ENCODE measurements at regions not wholly inside any gene's neighbourhood (a gene's known extent, or its start where the extent isn't known, plus 50 kb on each side); places are given as distances from the start of the nearest gene placed in this dataset.
"Not testable (repeated sequence)": the region's sequence is repeated elsewhere in the genome, so short reads cannot be mapped to it uniquely, and the experiment has no call there.

DNA sequence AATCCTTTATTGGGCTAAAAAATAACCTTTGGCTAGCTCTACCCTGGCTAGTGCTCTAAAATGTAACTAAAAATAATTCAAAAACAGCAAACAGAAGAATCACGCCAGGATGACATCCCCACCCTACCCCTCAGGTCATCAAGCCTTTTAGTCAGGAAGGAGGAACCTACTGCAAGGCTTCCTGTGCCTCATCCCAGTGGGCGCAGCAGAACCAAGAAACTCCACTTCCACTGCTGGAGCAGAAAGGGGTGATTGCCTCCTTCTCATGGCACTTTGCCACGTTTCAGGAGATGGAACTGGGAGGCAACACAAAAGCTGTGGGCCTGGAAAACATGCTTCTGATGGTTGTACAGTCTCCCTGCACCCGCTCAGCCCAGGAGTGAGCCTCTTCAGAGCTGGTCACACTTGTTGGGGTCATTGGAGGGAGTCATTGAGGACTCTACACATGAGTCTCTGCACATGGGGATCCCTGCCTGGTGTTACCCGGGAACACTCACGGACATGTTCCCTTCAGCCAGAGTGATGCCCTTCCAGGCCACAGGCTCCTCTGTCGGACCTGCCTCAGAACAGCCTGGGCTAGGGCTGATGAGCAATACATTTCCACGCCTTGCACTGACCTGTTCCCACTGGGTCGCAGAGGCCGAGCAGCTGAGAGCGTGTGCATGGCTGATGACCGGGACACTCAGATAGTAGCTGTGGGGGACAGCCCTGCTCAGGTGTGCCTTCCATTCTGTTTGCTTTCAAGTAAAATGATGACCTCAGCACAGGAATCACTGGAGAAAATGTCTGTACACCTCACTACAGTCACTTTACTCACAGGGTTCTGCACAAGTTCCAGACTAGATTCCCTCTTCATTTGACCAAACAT lies 355.3 kb downstream of the FGFR2 start:
- no peak for DNase-seq

DNA sequence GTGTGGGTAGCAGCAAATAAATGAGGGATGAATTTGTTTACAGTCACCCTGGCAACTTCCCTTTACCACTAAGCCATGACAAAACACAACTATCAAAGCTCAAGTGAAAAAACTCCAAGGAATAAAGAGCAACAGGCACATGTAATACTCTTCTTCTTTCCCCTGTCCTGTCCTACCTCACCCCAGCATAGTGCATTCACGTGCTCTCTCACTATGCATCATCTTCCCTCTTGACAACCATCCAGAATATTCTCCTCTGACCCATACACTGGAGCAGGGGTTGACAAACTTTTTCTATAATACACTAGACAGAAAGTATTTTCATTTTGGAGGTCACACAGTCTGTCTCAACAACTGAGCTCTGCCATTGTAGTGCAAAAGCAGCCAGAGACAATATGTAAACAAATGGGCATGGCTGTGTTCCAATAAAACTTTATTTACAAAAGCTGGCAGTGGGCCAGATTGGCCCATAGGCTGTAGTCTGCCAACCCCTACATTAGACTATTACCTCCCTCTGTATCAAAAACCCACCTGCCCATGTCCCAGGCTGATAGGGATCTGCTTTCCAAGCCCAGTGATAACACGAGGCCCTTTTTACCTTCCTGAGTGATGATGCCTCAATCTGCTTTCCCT lies 354.5 kb downstream of the FGFR2 start:
- DNase-seq: no peak

GRCh38 chr10:121244818-121245217 lies 353.4 kb downstream of the FGFR2 start:
- no peak for DNase-seq

GRCh38 chr10:121245754-121246153 lies 352.5 kb downstream of the FGFR2 start:
- DNase-seq: no peak

GRCh38 chr10:121248266-121248665 lies 350.0 kb downstream of the FGFR2 start:
- peak; percentile 21 for DNase-seq

- no peak for DNase-seq
Measured at GRCh38 chr10:121250995-121251764, 347.1 kb downstream of the FGFR2 start.

- DNase-seq: no peak
Measured at GRCh38 chr10:121252756-121253155, 345.5 kb downstream of the FGFR2 start.

DNA sequence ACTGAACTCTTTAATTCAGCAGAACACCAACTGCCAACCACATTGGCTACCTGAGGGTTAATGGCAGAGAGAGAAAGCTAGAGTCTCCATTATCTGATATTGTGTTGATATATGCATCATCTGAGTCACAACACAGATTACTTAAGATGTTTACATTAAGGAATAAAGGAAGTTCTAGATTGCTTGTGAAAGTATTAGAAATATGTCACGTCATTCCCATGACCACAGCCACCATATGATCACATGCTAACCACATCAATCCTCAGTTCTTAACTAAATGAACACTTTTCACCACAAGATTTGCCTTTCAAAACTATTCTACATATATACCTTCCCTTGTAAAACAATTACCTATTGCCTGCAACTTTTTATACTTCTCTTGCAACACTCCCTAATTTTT lies 337.9 kb downstream of the FGFR2 start:
- DNase-seq: no peak

GRCh38 chr10:121261665-121262064 lies 336.6 kb downstream of the FGFR2 start:
- no peak for DNase-seq

DNA sequence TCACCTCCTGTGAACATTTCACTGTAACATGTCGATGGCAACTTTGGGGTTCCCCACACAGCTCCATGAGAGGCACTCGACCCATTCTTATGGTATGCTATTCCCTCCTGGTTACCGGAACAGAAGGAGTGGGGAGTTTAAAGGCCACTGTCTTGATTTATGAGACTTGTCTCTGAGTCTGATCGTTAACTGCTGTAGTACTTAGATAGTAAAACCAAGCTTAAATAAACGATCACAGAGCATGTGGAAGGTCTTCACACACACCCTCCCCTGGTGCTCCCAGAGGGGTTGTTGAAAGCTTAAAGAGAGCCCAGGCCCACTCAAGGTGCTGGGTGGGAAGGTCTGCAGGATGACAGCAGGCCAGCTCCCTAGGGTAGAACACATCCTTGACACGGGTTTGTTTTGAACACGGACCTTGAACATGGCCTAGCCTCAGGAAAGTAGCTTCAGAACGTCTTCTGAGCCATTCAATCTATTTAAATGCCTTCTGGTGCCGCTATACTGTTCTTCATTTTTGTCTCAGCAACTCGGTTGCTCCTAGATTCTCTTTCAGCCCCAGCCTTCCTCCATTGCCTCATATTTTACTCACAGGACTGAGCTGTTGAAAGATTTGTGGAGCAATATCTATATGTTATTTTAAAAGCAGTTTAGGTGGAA lies 335.3 kb downstream of the FGFR2 start:
- DNase-seq: no peak

- no peak for DNase-seq
Measured at GRCh38 chr10:121263431-121263783, 334.8 kb downstream of the FGFR2 start.

DNA sequence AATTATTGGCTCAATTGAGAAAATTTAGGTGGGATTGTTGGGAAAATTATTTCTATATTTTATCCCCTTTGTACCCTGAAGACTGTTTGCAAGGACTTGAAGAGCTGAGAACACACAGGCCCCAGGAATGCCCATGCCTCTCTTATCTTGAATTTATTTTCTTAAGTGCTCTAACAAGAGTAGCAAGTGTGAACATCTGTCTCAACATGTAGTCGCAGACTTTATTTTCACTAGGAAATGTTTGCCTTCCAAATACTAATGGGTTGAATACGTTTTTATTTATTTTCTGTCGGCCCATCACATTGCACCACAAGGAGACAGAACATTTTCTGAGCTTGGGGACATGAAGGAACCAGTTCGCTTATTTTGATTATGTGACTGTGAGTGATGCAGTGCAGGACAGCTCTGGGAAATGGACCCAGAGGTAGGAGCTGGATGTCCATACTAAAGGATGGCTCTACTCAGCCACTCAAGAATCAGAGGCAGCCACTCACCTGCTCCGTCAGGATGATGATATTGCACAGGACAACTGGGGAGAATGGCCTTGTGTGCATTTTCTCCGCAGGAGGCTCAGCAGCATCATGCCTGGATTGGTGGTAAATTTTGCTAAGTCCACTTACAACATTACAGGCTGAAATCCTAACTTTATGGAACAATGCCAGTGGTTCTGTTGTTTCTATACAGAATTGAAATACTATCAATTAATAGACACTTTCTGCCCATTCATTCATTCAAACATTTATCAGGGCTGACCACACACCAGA lies 332.7 kb downstream of the FGFR2 start:
- DNase-seq: no peak

DNA sequence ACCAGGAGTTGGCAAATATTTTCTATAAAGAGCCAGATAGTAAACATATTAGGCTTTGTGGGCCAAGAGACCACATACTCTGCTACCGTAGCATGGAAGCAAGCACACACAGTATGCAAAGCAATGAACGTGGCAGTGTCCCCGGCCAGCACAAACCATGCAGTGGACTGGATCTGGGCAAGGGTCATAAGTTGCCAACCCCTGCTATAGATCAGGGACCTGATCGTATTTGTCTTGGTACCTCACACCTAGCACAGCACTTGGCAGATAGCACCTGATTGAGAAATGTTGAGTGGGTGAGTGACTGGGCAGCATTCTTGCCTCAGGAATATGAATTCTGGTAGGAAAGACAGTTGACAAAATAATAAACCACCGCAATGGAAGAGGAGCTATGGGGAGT lies 331.9 kb downstream of the FGFR2 start:
- DNase-seq: no peak

DNA sequence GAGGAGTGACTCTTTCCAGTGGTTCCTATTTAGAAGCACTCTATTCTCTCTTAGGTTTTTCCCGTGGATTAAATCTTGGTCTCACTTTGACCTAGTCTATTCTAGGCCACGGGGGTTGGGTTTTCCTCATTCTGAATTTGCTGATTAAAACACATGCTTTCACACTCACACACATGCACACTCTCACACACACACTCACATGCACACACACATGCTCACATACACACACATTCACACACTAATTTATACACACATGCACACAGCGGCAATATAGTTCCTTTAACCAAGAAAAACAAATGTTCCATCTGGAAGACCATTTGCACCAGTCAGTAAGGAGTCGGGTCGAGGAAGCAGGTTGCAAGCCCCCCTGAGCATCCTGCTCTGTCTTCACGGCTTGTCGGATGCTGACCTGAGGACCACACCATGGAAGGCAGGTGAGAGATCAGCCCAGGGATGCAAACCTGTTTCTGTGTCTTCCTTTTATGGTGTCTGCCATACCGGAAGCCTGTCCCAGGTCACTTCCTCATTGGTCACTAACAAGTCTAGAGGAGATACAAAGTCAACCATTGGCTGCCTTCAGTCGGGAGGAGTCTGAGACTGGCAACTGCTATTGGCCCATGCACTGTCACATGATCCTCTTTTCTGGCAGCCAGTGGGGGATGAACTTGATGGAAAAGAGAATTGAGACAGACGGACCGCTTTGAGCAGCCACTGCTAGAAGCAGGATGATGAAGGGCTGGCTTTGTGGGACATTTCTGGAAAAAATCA lies 330.8 kb downstream of the FGFR2 start:
- DNase-seq: no peak

- no peak for DNase-seq
Measured at GRCh38 chr10:121268363-121268762, 329.9 kb downstream of the FGFR2 start.

- DNase-seq: no peak
Measured at GRCh38 chr10:121268863-121269432, 329.3 kb downstream of the FGFR2 start.

DNA sequence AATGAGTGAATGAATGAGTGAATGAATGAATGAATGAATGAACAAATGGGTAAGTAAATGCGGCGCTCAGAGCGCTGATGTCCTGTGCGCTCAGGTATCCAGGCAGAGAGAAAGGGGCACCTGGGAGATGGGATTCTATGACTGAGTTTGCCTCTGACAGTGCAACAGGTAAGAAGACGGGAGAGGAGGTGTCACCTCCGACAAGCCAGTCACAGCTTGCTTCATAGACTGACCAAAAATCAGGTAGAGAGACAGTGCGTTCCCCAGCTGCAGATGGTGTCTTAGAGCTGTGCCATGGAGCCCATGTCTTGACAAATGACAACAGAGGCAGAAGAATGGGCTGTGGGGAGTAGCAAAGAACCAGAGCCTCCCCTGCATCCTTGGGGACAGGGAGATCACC lies 327.3 kb downstream of the FGFR2 start:
- no peak for DNase-seq

- no peak for DNase-seq
Measured at GRCh38 chr10:121276046-121276445, 322.2 kb downstream of the FGFR2 start.

DNA sequence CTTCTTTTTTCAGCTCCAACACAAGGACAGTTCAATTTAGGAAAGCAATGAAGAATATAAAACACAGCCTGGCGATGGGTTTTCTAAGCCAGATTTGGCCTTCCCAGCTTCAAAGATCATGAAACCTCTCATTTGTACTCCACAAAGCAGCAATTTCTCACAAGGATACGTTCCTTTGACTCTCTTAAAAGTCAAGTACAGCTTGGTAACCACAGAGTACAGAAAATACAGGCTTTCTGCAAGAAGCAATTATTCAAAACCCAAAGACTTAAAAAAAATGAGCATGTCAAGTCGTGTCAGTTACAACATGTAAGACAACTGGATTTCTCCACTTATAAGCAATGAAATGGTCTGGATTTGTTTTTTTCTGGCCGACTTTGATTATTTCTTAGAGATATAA lies 321.4 kb downstream of the FGFR2 start:
- no peak for DNase-seq

- DNase-seq: not testable (repeated sequence)
Measured at GRCh38 chr10:121278386-121278785, 319.9 kb downstream of the FGFR2 start.

DNA sequence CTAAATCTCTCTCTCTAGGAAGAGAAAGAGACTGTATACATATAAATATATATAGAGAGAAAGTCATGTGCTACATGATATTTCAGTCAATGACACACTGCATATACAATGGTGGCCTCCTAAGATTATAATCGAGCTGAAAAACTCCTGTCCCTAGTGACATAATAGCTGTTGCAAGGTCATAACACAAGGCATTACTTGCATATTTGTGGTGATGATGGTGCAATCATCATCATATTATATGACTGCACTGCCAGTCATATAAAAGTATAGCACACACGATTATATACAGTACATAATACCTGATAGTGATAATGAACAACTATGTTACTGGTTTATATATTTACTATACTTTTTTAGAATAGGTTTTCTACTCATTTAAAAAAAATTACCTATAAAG lies 316.7 kb downstream of the FGFR2 start:
- no peak for DNase-seq

Measured in retina (tissue), 1 donor.